ENCODE measurements at regions not wholly inside any gene's neighbourhood (a gene's known extent, or its start where the extent isn't known, plus 50 kb on each side); places are given as distances from the start of the nearest gene placed in this dataset.

DNA sequence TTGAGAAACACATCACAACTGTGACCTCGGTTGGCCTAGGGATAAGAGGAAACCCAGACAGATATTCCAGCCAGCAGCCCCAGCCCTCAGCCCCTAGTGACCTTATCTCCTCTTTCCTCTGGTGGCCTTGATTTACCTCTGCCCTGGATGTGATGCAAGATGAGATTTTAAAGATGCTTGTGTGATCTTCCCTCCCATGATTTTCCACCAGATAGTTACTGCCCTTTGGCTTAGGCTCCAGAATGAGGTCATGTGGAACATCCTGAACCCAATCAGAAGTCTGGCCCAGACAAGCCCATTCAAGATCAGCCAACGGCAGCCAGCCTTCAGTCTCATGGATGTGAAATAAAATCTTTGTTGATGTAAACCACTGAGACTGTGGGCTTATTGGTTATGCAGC lies 104.0 kb downstream of the BANF2 start:
- DNase-seq = no peak
- H3K9me3 ChIP-seq (ENCODE audit: low read depth) = no peaks in the 10 kb centered on the region
- no peak overlapping the region for H2AFZ ChIP-seq
- no peak overlapping the region for H3K9ac ChIP-seq
- no peaks in the 10 kb centered on the region for H4K20me1 ChIP-seq (ENCODE audit: insufficient read depth)
- no peaks in the 10 kb centered on the region for H3K27me3 ChIP-seq (replicated peaks; ENCODE audit: insufficient read depth)
- no peak overlapping the region for H3K27ac ChIP-seq
- TF ChIP-seq EZH2phosphoT487 (IDR thresholded peaks at IDR 0.05; ENCODE audit: insufficient read depth, low read depth) (no peak), EZH2 (IDR thresholded peaks at IDR 0.05; ENCODE audit: insufficient read depth, poor library complexity, severe bottlenecking) (no peak)
- H3K79me2 ChIP-seq (ENCODE audit: insufficient read depth) = no peaks in the 10 kb centered on the region
- H3K4me3 ChIP-seq = no peak overlapping the region
- 9 to 18% methylated on average over 2 of the region's 2 CpGs for WGBS, 2 experiments (ENCODE audit: low coverage in 1 of 2, low lambda C conversion rate in 2 of 2, missing lambda C conversion rate in 2 of 2)
- H3K4me2 ChIP-seq (ENCODE audit: unreplicated experiment) = no peak overlapping the region
- in situ Hi-C loops (cut with MboI) = no loop called here
- H3F3A ChIP-seq (ENCODE audit: insufficient read depth) = peaks cover 14% of the 10 kb centered on the region
- no peaks in the 10 kb centered on the region for H3K36me3 ChIP-seq (ENCODE audit: low read depth)
- H3K9me2 ChIP-seq (ENCODE audit: insufficient read depth) = no peaks in the 10 kb centered on the region
- peaks cover 29% of the 10 kb centered on the region for H3K4me1 ChIP-seq (ENCODE audit: insufficient read depth)

DNA sequence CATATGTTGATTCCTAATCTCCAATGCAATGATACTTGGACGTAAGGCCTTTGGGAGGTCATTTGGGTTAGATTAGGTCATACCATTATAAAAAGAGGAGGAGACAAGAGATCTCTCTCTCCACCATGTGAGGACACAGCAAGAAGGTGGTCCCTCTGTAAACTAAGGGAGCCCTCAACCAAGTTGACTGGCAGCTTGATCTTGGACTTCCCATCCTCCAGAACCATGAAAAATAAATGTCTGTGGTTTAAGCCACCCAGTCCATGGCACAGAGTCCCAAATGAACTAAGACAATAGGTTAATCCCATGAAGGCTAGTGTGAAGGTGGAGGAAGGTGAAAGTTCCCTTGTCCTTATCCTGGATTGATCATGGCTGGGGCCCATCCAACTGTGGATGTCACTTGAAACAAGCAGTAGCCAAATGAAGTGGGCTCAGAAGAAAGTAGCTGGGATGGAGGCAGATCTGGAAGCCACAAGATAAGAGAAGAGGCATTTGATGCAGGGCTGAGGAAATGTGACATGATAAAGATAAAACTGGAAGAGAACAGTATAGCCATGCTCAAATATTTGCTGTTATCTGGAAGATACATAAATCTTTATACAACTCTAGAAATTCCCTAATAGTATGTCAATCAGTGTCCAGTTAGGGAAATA lies 99.9 kb downstream of the BANF2 start:
- Histone ChIP-seq H3K36me3 (ENCODE audit: low read depth) (no peaks in the 10 kb centered on the region), H3K9ac (no peak overlapping the region), H3K27ac (no peak overlapping the region), H3K9me3 (ENCODE audit: low read depth) (no peaks in the 10 kb centered on the region), H2AFZ (no peak overlapping the region), H3K4me1 (ENCODE audit: insufficient read depth) (peaks cover 14% of the 10 kb centered on the region), H3K4me2 (ENCODE audit: unreplicated experiment) (no peak overlapping the region), H3K79me2 (ENCODE audit: insufficient read depth) (no peaks in the 10 kb centered on the region), H3K27me3 (replicated peaks; ENCODE audit: insufficient read depth) (no peaks in the 10 kb centered on the region), H3K9me2 (ENCODE audit: insufficient read depth) (no peaks in the 10 kb centered on the region), H3K4me3 (no peak overlapping the region), H4K20me1 (ENCODE audit: insufficient read depth) (no peaks in the 10 kb centered on the region), H3F3A (ENCODE audit: insufficient read depth) (peaks cover 5% of the 10 kb centered on the region; the same call in 1 of the 2 replicates)
- in situ Hi-C loops (cut with MboI) = no loop called here
- no peak for TF ChIP-seq EZH2 (IDR thresholded peaks at IDR 0.05; ENCODE audit: insufficient read depth, poor library complexity, severe bottlenecking)
- no peak for TF ChIP-seq EZH2phosphoT487 (IDR thresholded peaks at IDR 0.05; ENCODE audit: insufficient read depth, low read depth)
- DNase-seq = no peak
- 73 to 74% methylated on average over 1 of the region's 1 CpG for WGBS, 2 experiments (ENCODE audit: low coverage in 1 of 2, low lambda C conversion rate in 2 of 2, missing lambda C conversion rate in 2 of 2)

DNA sequence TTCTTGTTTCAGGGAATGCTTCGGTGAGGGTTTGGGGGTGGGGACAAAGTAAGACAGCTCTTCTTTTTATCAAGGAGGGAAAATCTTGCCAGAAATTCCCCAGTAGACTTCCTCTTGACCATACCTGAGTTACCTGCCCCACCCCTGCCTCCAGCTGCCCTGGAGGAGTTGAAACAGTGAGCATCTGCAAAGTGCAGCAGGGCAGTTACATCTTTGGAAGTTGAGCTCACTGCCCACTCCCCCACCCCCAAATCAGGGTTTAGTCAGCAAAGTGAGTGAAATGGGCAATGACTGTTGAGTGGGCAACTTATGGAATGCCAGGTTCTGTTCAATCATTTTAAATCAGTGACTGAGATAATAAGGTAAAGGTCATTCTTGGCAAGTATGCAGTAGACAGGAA lies 98.8 kb downstream of the BANF2 start:
- Histone ChIP-seq H3K9ac (no peak overlapping the region), H2AFZ (no peak overlapping the region), H3K9me2 (ENCODE audit: insufficient read depth) (no peaks in the 10 kb centered on the region), H4K20me1 (ENCODE audit: insufficient read depth) (no peaks in the 10 kb centered on the region), H3K27me3 (replicated peaks; ENCODE audit: insufficient read depth) (no peaks in the 10 kb centered on the region), H3K4me3 (no peak overlapping the region), H3F3A (ENCODE audit: insufficient read depth) (peaks cover 5% of the 10 kb centered on the region; the same call in 1 of the 2 replicates), H3K79me2 (ENCODE audit: insufficient read depth) (no peaks in the 10 kb centered on the region), H3K9me3 (ENCODE audit: low read depth) (no peaks in the 10 kb centered on the region), H3K4me2 (ENCODE audit: unreplicated experiment) (no peak overlapping the region), H3K27ac (no peak overlapping the region), H3K36me3 (ENCODE audit: low read depth) (no peaks in the 10 kb centered on the region), H3K4me1 (ENCODE audit: insufficient read depth) (peaks cover 14% of the 10 kb centered on the region)
- TF ChIP-seq EZH2phosphoT487 (IDR thresholded peaks at IDR 0.05; ENCODE audit: insufficient read depth, low read depth) (no peak), EZH2 (IDR thresholded peaks at IDR 0.05; ENCODE audit: insufficient read depth, poor library complexity, severe bottlenecking) (no peak)
- 86 to 96% methylated on average over 1 of the region's 1 CpG for WGBS, 2 experiments (ENCODE audit: low coverage in 1 of 2, low lambda C conversion rate in 2 of 2, missing lambda C conversion rate in 2 of 2)
- in situ Hi-C loops (cut with MboI) = no loop called here
- no peak for DNase-seq

DNA sequence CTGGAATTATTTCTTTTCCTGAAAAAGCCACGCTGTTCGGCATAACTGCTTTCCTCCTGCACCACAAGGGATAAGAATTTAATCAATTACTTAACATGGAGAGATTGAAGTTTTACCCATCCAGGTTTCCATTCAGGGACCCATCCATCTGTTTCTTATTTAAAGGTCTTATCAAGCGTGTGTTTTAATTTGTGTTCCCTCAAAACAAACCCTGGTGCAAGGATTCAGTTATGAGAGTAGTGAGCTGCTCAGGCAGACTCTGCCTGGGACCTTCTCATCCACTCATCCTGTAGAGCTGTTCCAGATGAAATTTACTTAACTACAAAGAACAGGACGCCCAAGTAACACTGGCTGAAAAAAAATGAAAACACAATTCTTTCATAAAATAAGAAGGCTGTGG lies 97.8 kb downstream of the BANF2 start:
- no peak overlapping the region for H2AFZ ChIP-seq
- H3K27ac ChIP-seq = no peak overlapping the region
- peaks cover 14% of the 10 kb centered on the region for H3K4me1 ChIP-seq (ENCODE audit: insufficient read depth)
- no peak overlapping the region for H3K4me2 ChIP-seq (ENCODE audit: unreplicated experiment)
- H3F3A ChIP-seq (ENCODE audit: insufficient read depth) = peaks cover 5% of the 10 kb centered on the region; the same call in 1 of the 2 replicates
- H3K9me3 ChIP-seq (ENCODE audit: low read depth) = no peaks in the 10 kb centered on the region
- in situ Hi-C loops (cut with MboI) = no loop called here
- H3K79me2 ChIP-seq (ENCODE audit: insufficient read depth) = no peaks in the 10 kb centered on the region
- no peak overlapping the region for H3K9ac ChIP-seq
- H3K4me3 ChIP-seq = no peak overlapping the region
- no peaks in the 10 kb centered on the region for H3K27me3 ChIP-seq (replicated peaks; ENCODE audit: insufficient read depth)
- no peaks in the 10 kb centered on the region for H4K20me1 ChIP-seq (ENCODE audit: insufficient read depth)
- 60 to 64% methylated on average over 4 of the region's 4 CpGs for WGBS, 2 experiments (ENCODE audit: low coverage in 1 of 2, low lambda C conversion rate in 2 of 2, missing lambda C conversion rate in 2 of 2)
- DNase-seq = no peak
- TF ChIP-seq EZH2phosphoT487 (IDR thresholded peaks at IDR 0.05; ENCODE audit: insufficient read depth, low read depth) (no peak), EZH2 (IDR thresholded peaks at IDR 0.05; ENCODE audit: insufficient read depth, poor library complexity, severe bottlenecking) (no peak)
- H3K36me3 ChIP-seq (ENCODE audit: low read depth) = no peaks in the 10 kb centered on the region
- H3K9me2 ChIP-seq (ENCODE audit: insufficient read depth) = no peaks in the 10 kb centered on the region
